Neuronal stem cell (in vitro differentiated cells): ENCODE measurements at regions not wholly inside any gene's neighbourhood (a gene's known extent, or its start where the extent isn't known, plus 50 kb on each side); places are given as distances from the start of the nearest gene placed in this dataset.
A peak's percentile ranks its signal among the peaks of the same experiment; 100 is the strongest.

Source experiments
- DNase-seq: peaks from one replicate; pipeline ENCODE4 v3.0.0-alpha.2; 2013; ENCODE audit warnings: low spot score
- H2AFZ ChIP-seq: one replicate; pipeline ENCODE4 v1.6.1; 2013; ENCODE audit warnings: mild to moderate bottlenecking, low read length, inconsistent platforms
- H2AK5ac ChIP-seq: 2 replicates; pipeline ENCODE4 v1.6.1; 2013; ENCODE audit warnings: low read depth, mild to moderate bottlenecking, inconsistent platforms, low read length, moderate library complexity, mixed read lengths
- H2BK120ac ChIP-seq: 2 replicates; pipeline ENCODE4 v1.6.1; 2013; ENCODE audit warnings: low read depth, mild to moderate bottlenecking, inconsistent platforms, low read length, moderate library complexity, mixed read lengths
- H2BK12ac ChIP-seq: one replicate; pipeline ENCODE4 v1.6.1; 2013; ENCODE audit warnings: low read length, inconsistent platforms
- H2BK15ac ChIP-seq: 2 replicates; pipeline ENCODE4 v1.6.1; 2013; ENCODE audit warnings: mild to moderate bottlenecking, low read length, inconsistent platforms, mixed read lengths
- H2BK5ac ChIP-seq: one replicate; pipeline ENCODE4 v1.6.1; 2013; ENCODE audit warnings: inconsistent platforms, mild to moderate bottlenecking, low read length, moderate library complexity
- H3K14ac ChIP-seq: one replicate; pipeline ENCODE4 v1.6.1; 2013; ENCODE audit warnings: low read length, inconsistent platforms
- H3K18ac ChIP-seq: 2 replicates; pipeline ENCODE4 v1.6.1; 2013; ENCODE audit warnings: low read length, inconsistent platforms
- H3K23ac ChIP-seq: 2 replicates; pipeline ENCODE4 v1.6.1; 2013; ENCODE audit warnings: low read depth, mild to moderate bottlenecking, mixed read lengths, low read length, inconsistent platforms; ENCODE audit not compliant: poor library complexity
- H3K27ac ChIP-seq: replicated peaks from 3 replicates; pipeline ENCODE4 v1.5.1; 2013; ENCODE audit warnings: low read length, inconsistent platforms
- H3K27me3 ChIP-seq, 3 experiments: 2 replicates each; pipeline ENCODE4 v1.6.1; 2013; ENCODE audit warnings: low read length in 3 of 3, mild to moderate bottlenecking in 2 of 3, inconsistent platforms in 1 of 3, low read depth in 1 of 3, mixed read lengths in 1 of 3, moderate library complexity in 1 of 3; ENCODE audit not compliant: control insufficient read depth in 3 of 3, insufficient read depth in 3 of 3
- H3K36me3 ChIP-seq, 2 donors: replicated peaks in 1 of 2; 2 replicates each; pipeline ENCODE4 v1.6.1; 2013; ENCODE audit warnings: low read length in 2 of 2; ENCODE audit not compliant: control insufficient read depth in 2 of 2, insufficient read depth in 2 of 2
- H3K4ac ChIP-seq: 2 replicates; pipeline ENCODE4 v1.6.1; 2013; ENCODE audit warnings: inconsistent platforms, mild to moderate bottlenecking, low read length, moderate library complexity
- H3K4me1 ChIP-seq, 2 donors: 1 replicate in 1 of 2; 2 replicates in 1 of 2; pipeline ENCODE4 v1.6.1; 2013; ENCODE audit warnings: low read length in 2 of 2, low read depth in 1 of 2; ENCODE audit not compliant: control insufficient read depth in 2 of 2, insufficient read depth in 1 of 2
- H3K4me2 ChIP-seq: one replicate; pipeline ENCODE4 v1.6.1; 2013; ENCODE audit warnings: mild to moderate bottlenecking, low read length, inconsistent platforms; ENCODE audit not compliant: insufficient read depth, poor library complexity, severe bottlenecking
- H3K4me3 ChIP-seq, 2 donors: 2 replicates each; pipeline ENCODE4 v1.5.1; 2013; ENCODE audit warnings: low read length in 2 of 2, mild to moderate bottlenecking in 2 of 2, inconsistent platforms in 1 of 2, moderate library complexity in 1 of 2
- H3K79me1 ChIP-seq: one replicate; pipeline ENCODE4 v1.6.1; 2013; ENCODE audit warnings: low read depth, mild to moderate bottlenecking, inconsistent platforms, low read length, moderate library complexity
- H3K9ac ChIP-seq: one replicate; pipeline ENCODE4 v1.6.1; 2013; ENCODE audit warnings: mild to moderate bottlenecking, low read depth, low read length, inconsistent platforms; ENCODE audit not compliant: poor library complexity
- H3K9me3 ChIP-seq, 2 donors: replicated peaks in 1 of 2; 2 replicates each; pipeline versions ENCODE3 to v1.6.1; 2013; ENCODE audit warnings: low read length in 2 of 2, mild to moderate bottlenecking in 2 of 2, inconsistent platforms in 1 of 2, low read depth in 1 of 2, mixed read lengths in 1 of 2, moderate library complexity in 1 of 2; ENCODE audit not compliant: control insufficient read depth in 2 of 2, insufficient read depth in 1 of 2
- H4K8ac ChIP-seq: one replicate; pipeline ENCODE4 v1.6.1; 2013; ENCODE audit warnings: low read depth, mild to moderate bottlenecking, inconsistent platforms, low read length, moderate library complexity
- H4K91ac ChIP-seq: one replicate; pipeline ENCODE4 v1.6.1; 2013; ENCODE audit warnings: low read length, low read depth, mild to moderate bottlenecking, inconsistent platforms; ENCODE audit not compliant: poor library complexity
- WGBS, 2 donors: extraction: QIAGEN DNeasy Blood & Tissue Kit; methylation state at CpG; one replicate each; pipeline ENCODE4 v1.1.7; 2013; ENCODE audit warnings: missing lambda C conversion rate in 2 of 2, mixed read lengths in 1 of 2; ENCODE audit not compliant: insufficient read length in 2 of 2, insufficient replicate concordance in 1 of 2; ENCODE audit errors: extremely low coverage in 2 of 2; 5-methylcytosine and 5-hydroxymethylcytosine counted together

GRCh38 chr6:108748959-108749358, 99.3 kb upstream of the ARMC2 start:
- Histone ChIP-seq H2AK5ac (no peak overlapping the region), H3K27me3 (peaks cover 0 to 5% (median 0%) of the 10 kb centered on the region in 3 experiments), H2BK15ac (no peak overlapping the region), H3K9ac (no peak overlapping the region), H2BK120ac (no peak overlapping the region), H3K79me1 (no peaks in the 10 kb centered on the region), H3K18ac (no peak overlapping the region), H3K4ac (no peak overlapping the region), H3K36me3 (no peaks in the 10 kb centered on the region), H3K27ac (no peak overlapping the region), H2AFZ (no peak overlapping the region), H4K8ac (no peak overlapping the region), H3K9me3 (no peaks in the 10 kb centered on the region), H3K4me1 (peaks cover 0 to 4% of the 10 kb centered on the region in 2 donors), H3K4me2 (no peak overlapping the region), H3K23ac (no peak overlapping the region), H4K91ac (no peak overlapping the region), H3K14ac (no peak overlapping the region), H2BK12ac (no peak overlapping the region), H2BK5ac (no peak overlapping the region), H3K4me3 (no peak overlapping the region)
- no CpG with 5 or more reads among the region's 3 CpGs for WGBS, 2 donors
- DNase-seq, result no peak

- H3K27ac ChIP-seq, result no peak overlapping the region
- no peak overlapping the region for H4K91ac ChIP-seq
- no peak overlapping the region for H3K4me3 ChIP-seq
- no peak overlapping the region for H2BK15ac ChIP-seq
- H3K79me1 ChIP-seq, result no peaks in the 10 kb centered on the region
- H3K4ac ChIP-seq, result no peak overlapping the region
- no peaks in the 10 kb centered on the region for H3K36me3 ChIP-seq
- WGBS, 2 donors, result no CpG with 5 or more reads among the region's 8 CpGs
- H3K23ac ChIP-seq, result peak overlapping the region; percentile 8
- H3K9me3 ChIP-seq, result no peaks in the 10 kb centered on the region
- H3K4me1 ChIP-seq, result no peaks in the 10 kb centered on the region
- no peak overlapping the region for H2BK12ac ChIP-seq
- peaks cover 0 to 9% (median 0%) of the 10 kb centered on the region in 3 experiments for H3K27me3 ChIP-seq
- H2BK120ac ChIP-seq, result no peak overlapping the region
- H2BK5ac ChIP-seq, result no peak overlapping the region
- no peak overlapping the region for H3K4me2 ChIP-seq
- no peak overlapping the region for H4K8ac ChIP-seq
- no peak overlapping the region for H2AK5ac ChIP-seq
- H3K18ac ChIP-seq, result no peak overlapping the region
- no peak for DNase-seq
- no peak overlapping the region for H3K9ac ChIP-seq
- no peak overlapping the region for H3K14ac ChIP-seq
- H2AFZ ChIP-seq, result no peak overlapping the region
Observed at GRCh38 chr6:108750801-108751200, 97.4 kb upstream of the ARMC2 start.

- no peak for DNase-seq
Observed at GRCh38 chr6:108751282-108751681, 96.9 kb upstream of the ARMC2 start.

GRCh38 chr6:108751851-108752732, 96.1 kb upstream of the ARMC2 start:
- Histone ChIP-seq H2AK5ac (no peak overlapping the region), H3K4ac (no peak overlapping the region), H4K91ac (no peak overlapping the region), H3K4me2 (no peak overlapping the region), H3K36me3 (no peaks in the 10 kb centered on the region), H3K14ac (no peak overlapping the region), H3K4me3 (no peak overlapping the region), H4K8ac (no peak overlapping the region), H3K9me3 (no peaks in the 10 kb centered on the region), H2BK5ac (no peak overlapping the region), H3K23ac (no peak overlapping the region), H3K4me1 (no peaks in the 10 kb centered on the region), H2BK15ac (no peak overlapping the region), H3K27me3 (peaks cover 0 to 11% (median 0%) of the 10 kb centered on the region in 3 experiments), H3K27ac (no peak overlapping the region), H3K18ac (no peak overlapping the region), H2BK120ac (no peak overlapping the region), H3K9ac (no peak overlapping the region), H3K79me1 (no peaks in the 10 kb centered on the region), H2AFZ (no peak overlapping the region), H2BK12ac (no peak overlapping the region)
- no CpG with 5 or more reads among the region's 5 CpGs for WGBS, 2 donors
- no peak for DNase-seq

More at GRCh38 chr6:108751282-108751681, 96.9 kb upstream of the ARMC2 start:
- H3K4ac ChIP-seq, result no peak overlapping the region
- peaks cover 0 to 11% (median 0%) of the 10 kb centered on the region in 3 experiments for H3K27me3 ChIP-seq
- H3K9me3 ChIP-seq, result no peaks in the 10 kb centered on the region
- H3K18ac ChIP-seq, result no peak overlapping the region
- H4K91ac ChIP-seq, result no peak overlapping the region
- H2BK120ac ChIP-seq, result no peak overlapping the region
- H2BK15ac ChIP-seq, result no peak overlapping the region
- H3K4me2 ChIP-seq, result no peak overlapping the region
- H3K4me1 ChIP-seq, result no peaks in the 10 kb centered on the region
- WGBS, 2 donors, result no CpG with 5 or more reads among the region's 5 CpGs
- H3K4me3 ChIP-seq, result no peak overlapping the region
- no peak overlapping the region for H2AK5ac ChIP-seq
- H4K8ac ChIP-seq, result no peak overlapping the region
- no peak overlapping the region for H3K9ac ChIP-seq
- H3K27ac ChIP-seq, result no peak overlapping the region
- no peaks in the 10 kb centered on the region for H3K36me3 ChIP-seq
- no peak overlapping the region for H2BK12ac ChIP-seq
- no peaks in the 10 kb centered on the region for H3K79me1 ChIP-seq
- no peak overlapping the region for H2BK5ac ChIP-seq
- no peak overlapping the region for H2AFZ ChIP-seq
- H3K14ac ChIP-seq, result no peak overlapping the region
- H3K23ac ChIP-seq, result no peak overlapping the region
